Heart left ventricle (tissue), 16 donors: ENCODE measurements at regions not wholly inside any gene's neighbourhood (a gene's known extent, or its start where the extent isn't known, plus 50 kb on each side); places are given as distances from the start of the nearest gene placed in this dataset.

ENCODE experiments used
- ATAC-seq, 4 donors: fragments of 200-7000 bp; cut with Tn5 transposase; one replicate each; pipeline ENCODE4 v1.9.1; 2020 to 2022; ENCODE audit warnings: moderate library complexity in 4 of 4, mild to moderate bottlenecking in 3 of 4, moderate number of reproducible peaks in 1 of 4
- DNase-seq, 5 donors: peaks; one replicate each; pipeline ENCODE4 v3.0.0-alpha.2; 2020
- H3K27ac ChIP-seq, 12 donors: fragments of 200-600 bp; sonication (generic) in 4 of 12; one replicate each; pipeline versions ENCODE4 v1.5.0 to v1.8.0; 2016 to 2022; ENCODE audit warnings: mild to moderate bottlenecking in 2 of 12
- H3K27me3 ChIP-seq, 9 donors: fragments of 200-600 bp; sonication (generic) in 2 of 9; one replicate each; pipeline versions ENCODE4 v1.5.1 to v1.8.0; 2016 to 2022; ENCODE audit warnings: mild to moderate bottlenecking in 3 of 9
- H3K36me3 ChIP-seq, 9 donors: fragments of 200-600 bp; sonication (generic) in 2 of 9; one replicate each; pipeline versions ENCODE4 v1.5.0 to v1.8.0; 2018 to 2022; ENCODE audit warnings: mild to moderate bottlenecking in 2 of 9
- H3K4me1 ChIP-seq, 12 donors: fragments of 200-600 bp; sonication (generic) in 4 of 12; one replicate each; pipeline versions ENCODE4 v1.5.0 to v1.8.0; 2016 to 2022; ENCODE audit warnings: mild to moderate bottlenecking in 3 of 12
- H3K4me3 ChIP-seq, 12 donors: fragments of 200-600 bp; sonication (generic) in 4 of 12; one replicate each; pipeline versions ENCODE4 v1.5.0 to v1.8.0; 2017 to 2022; ENCODE audit warnings: mild to moderate bottlenecking in 9 of 12, moderate library complexity in 4 of 12
- H3K9me3 ChIP-seq, 12 donors: fragments of 200-600 bp; sonication (generic) in 4 of 12; one replicate each; pipeline versions ENCODE4 v1.5.0 to v1.8.0; 2016 to 2022; ENCODE audit warnings: mild to moderate bottlenecking in 1 of 12
- CTCF ChIP-seq, 12 donors: fragments of 200-600 bp; sonication (generic) in 4 of 12; IDR thresholded peaks; one replicate each; pipeline versions ENCODE4 v1.5.0 to v1.8.0; 2018 to 2022; ENCODE audit warnings: antibody characterized with exemption in 12 of 12, mild to moderate bottlenecking in 5 of 12
- POLR2A ChIP-seq, 2 donors: fragments of 450-650 bp; IDR thresholded peaks; one replicate each; pipeline ENCODE4 v1.6.1; 2017; ENCODE audit warnings: antibody characterized with exemption in 2 of 2, mild to moderate bottlenecking in 2 of 2, moderate library complexity in 2 of 2
- WGBS, 4 donors: extraction: QIAGEN DNeasy Blood & Tissue Kit in 2 of 4; methylation state at CpG; one replicate each; pipeline versions ENCODE4 v1.1.5 to v1.1.7; 2013 to 2018; 5-methylcytosine and 5-hydroxymethylcytosine counted together
- intact Hi-C, 10 donors: fragments of 100-400 bp; cut with DNase I; formaldehyde crosslinking; loops; one replicate each; pipeline versions ENCODE4 v1.11.1 to v1.14.2; 2022
- donor health status: ischemic (EF 13 %, LVEDD 7.1; RV severe dilation, severe dysfunction).
- donor health status: healthy with polysubstance abuse.
- donor health status: DM: no; HTN: yes; CAD: no.
- donor health status: DM: no; HTN: no; CAD: no.
- donor health status: ischemic (EF 25% LVEDD 6.9; RV normal size, moderate dysfunction).
- donor health status: ischemic (EF 25% LVEDD 5.7; RV mildly dilated, moderate dysfunction).
- donor health status: healthy.
- donor health status: DM: yes; HTN: yes; CAD: no.
- donor health status: ischemic (EF 35%, LVEDD 5.7; RV mildly dilated, moderate dysfunction).
- donor health status: nonischemic (EF 11% LVEDD 7.7; RV severe dilation, severe dysfunction).
- donor health status: DM: yes; HTN: yes; CAD: no.
- donor health status: PGD.
- donor health status: ischemic (EF 29% LVEDD 5.4; RV normal size, mild dysfunction).
- donor health status: nonischemic (EF 23%, LVEDD 6.1; RV moderate dilation, normal function).

- DNase-seq (no peak), ATAC-seq (no peak)
- H3K9me3 ChIP-seq = peaks cover 0 to 10% (median 0%) of the 10 kb centered on the region in 12 donors
- H3K4me3 ChIP-seq = no peak overlapping the region
- WGBS, 4 donors = 44 to 57% (median 47%) methylated on average over 7 of the region's 7 CpGs
- H3K36me3 ChIP-seq = no peaks in the 10 kb centered on the region
- H3K27me3 ChIP-seq = peaks cover 0 to 14% (median 0%) of the 10 kb centered on the region in 9 donors
- TF ChIP-seq CTCF (IDR thresholded peaks at IDR 0.05) (no peak), POLR2A (IDR thresholded peaks at IDR 0.05) (no peak)
- intact Hi-C loops = no loop called here
- H3K27ac ChIP-seq = no peak overlapping the region
- no peaks in the 10 kb centered on the region for H3K4me1 ChIP-seq
Measured at GRCh38 chr7:70881167-70881847, 250.6 kb upstream of the GALNT17 start.

GRCh38 chr7:70883750-70884439, 248.0 kb upstream of the GALNT17 start:
- peaks cover 0 to 6% (median 0%) of the 10 kb centered on the region in 12 donors for H3K9me3 ChIP-seq
- H3K27me3 ChIP-seq = peaks cover 0 to 17% (median 0%) of the 10 kb centered on the region in 9 donors
- no peaks in the 10 kb centered on the region for H3K4me1 ChIP-seq
- no peak for DNase-seq
- H3K27ac ChIP-seq = no peak overlapping the region
- H3K36me3 ChIP-seq = no peaks in the 10 kb centered on the region
- intact Hi-C loops = no loop called here
- H3K4me3 ChIP-seq = no peak overlapping the region
- WGBS, 4 donors = 66 to 78% (median 72%) methylated on average over 5 of the region's 5 CpGs
- TF ChIP-seq POLR2A (IDR thresholded peaks at IDR 0.05) (no peak), CTCF (IDR thresholded peaks at IDR 0.05) (no peak)
- ATAC-seq = no peak

- TF ChIP-seq CTCF (IDR thresholded peaks at IDR 0.05) = no peak
- no peak for TF ChIP-seq POLR2A (IDR thresholded peaks at IDR 0.05)
- ATAC-seq (no peak), DNase-seq (no peak)
- Histone ChIP-seq H3K9me3 (peaks cover 0 to 11% (median under 1%) of the 10 kb centered on the region in 12 donors), H3K36me3 (no peaks in the 10 kb centered on the region), H3K4me3 (no peak overlapping the region), H3K27me3 (peaks cover 0 to 13% (median 0%) of the 10 kb centered on the region in 9 donors), H3K27ac (no peak overlapping the region), H3K4me1 (no peaks in the 10 kb centered on the region)
- intact Hi-C loops = no loop called here
Measured at GRCh38 chr7:70884440-70884764, 247.5 kb upstream of the GALNT17 start.

GRCh38 chr7:70884809-70885208, 247.1 kb upstream of the GALNT17 start:
- ATAC-seq (no peak), DNase-seq (no peak)
- TF ChIP-seq POLR2A (IDR thresholded peaks at IDR 0.05) (no peak), CTCF (IDR thresholded peaks at IDR 0.05) (no peak)
- Histone ChIP-seq H3K27me3 (peaks cover 0 to 9% (median 0%) of the 10 kb centered on the region in 9 donors), H3K9me3 (peaks cover 0 to 15% (median 3%) of the 10 kb centered on the region in 12 donors), H3K36me3 (no peaks in the 10 kb centered on the region), H3K4me3 (no peak overlapping the region), H3K27ac (no peak overlapping the region), H3K4me1 (no peaks in the 10 kb centered on the region)
- intact Hi-C loops = no loop called here
- 77 to 88% (median 82%) methylated on average over 3 of the region's 3 CpGs for WGBS, 4 donors
